Ishikawa (cell line): ENCODE measurements at regions not wholly inside any gene's neighbourhood (a gene's known extent, or its start where the extent isn't known, plus 50 kb on each side); places are given as distances from the start of the nearest gene placed in this dataset.

Experiments
- CEBPB ChIP-seq: IDR thresholded peaks from 2 replicates; pipeline ENCODE4 v1.6.1; 2012
- CREB1 ChIP-seq: IDR thresholded peaks from 2 replicates; pipeline ENCODE4 v1.6.1; 2012; ENCODE audit warnings: low read depth
- EGR1 ChIP-seq: IDR thresholded peaks from 2 replicates; pipeline ENCODE4 v1.6.1; 2012
- EP300 ChIP-seq: IDR thresholded peaks from 2 replicates; pipeline ENCODE4 v1.6.1; 2012; ENCODE audit warnings: borderline replicate concordance
- FOXM1 ChIP-seq: IDR thresholded peaks from 2 replicates; pipeline ENCODE4 v1.6.1; 2012; ENCODE audit warnings: low read depth, borderline replicate concordance
- NFIC ChIP-seq: IDR thresholded peaks from 2 replicates; pipeline ENCODE4 v1.6.1; 2012
- RAD21 ChIP-seq: IDR thresholded peaks from 2 replicates; pipeline ENCODE4 v1.6.1; 2012; ENCODE audit warnings: low read depth
- TAF1 ChIP-seq: IDR thresholded peaks from 2 replicates; pipeline ENCODE4 v1.6.1; 2012; ENCODE audit warnings: low read depth, mild to moderate bottlenecking
- TCF12 ChIP-seq: IDR thresholded peaks from 2 replicates; pipeline ENCODE4 v1.6.1; 2012; ENCODE audit warnings: low read depth
- TEAD4 ChIP-seq: IDR thresholded peaks from 2 replicates; pipeline ENCODE4 v1.6.1; 2012
- YY1 ChIP-seq: IDR thresholded peaks from 2 replicates; pipeline ENCODE4 v1.6.1; 2012; ENCODE audit warnings: low read depth
- ZBTB7A ChIP-seq: IDR thresholded peaks from 2 replicates; pipeline ENCODE4 v1.6.1; 2012; ENCODE audit warnings: low read depth
- TF ChIP-seq, protein P1 (sequence below): IDR thresholded peaks from 2 replicates; pipeline ENCODE4 v1.6.1; 2012
- TF ChIP-seq, protein P2 (sequence below): IDR thresholded peaks from 2 replicates; pipeline ENCODE4 v1.6.1; 2012; ENCODE audit warnings: low read depth, mild to moderate bottlenecking
- TF ChIP-seq, protein P3 (sequence below): IDR thresholded peaks from 2 replicates; pipeline ENCODE4 v1.6.1; 2012

DNA sequence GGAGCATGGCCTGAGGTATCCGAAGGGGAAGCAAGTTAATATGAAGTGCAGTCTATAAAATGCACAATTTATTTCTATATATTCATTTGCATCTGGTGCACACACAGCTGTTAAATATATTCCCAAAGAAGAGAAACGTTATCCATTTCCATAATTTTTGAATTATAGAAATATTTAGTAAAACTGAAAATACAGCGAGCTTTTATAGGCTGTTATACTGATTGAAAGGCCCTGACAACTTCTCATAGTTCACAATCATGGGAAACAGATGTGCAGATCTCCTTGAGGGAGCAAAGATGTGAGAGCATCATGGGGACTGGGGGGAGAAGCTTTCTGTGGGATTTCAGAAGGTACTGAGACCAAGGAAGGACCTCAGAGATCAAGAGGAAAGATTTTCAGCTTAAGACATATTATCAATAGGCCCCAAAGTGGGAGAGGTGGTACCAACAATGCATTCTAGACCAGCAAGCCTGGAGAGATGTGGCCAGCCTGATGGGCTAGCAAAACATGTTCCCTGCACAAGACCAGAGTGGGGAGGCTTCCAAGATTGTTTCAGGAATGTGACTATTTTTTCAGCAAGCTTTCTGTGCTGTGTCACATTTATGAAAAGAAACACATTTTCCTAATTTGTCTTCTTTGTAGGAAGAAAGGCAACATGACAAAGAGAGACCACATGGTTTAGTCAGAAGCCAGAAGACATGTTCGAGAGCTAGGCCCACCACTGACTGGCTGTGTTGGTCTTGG lies 256.0 kb upstream of the SFRP2 start:
- TF ChIP-seq TCF12 (no peak), CEBPB (no peak), FOXM1 (no peak), EP300 (no peak), CREB1 (no peak), ZBTB7A (no peak), RAD21 (no peak), YY1 (no peak), TAF1 (no peak), EGR1 (no peak), NFIC (no peak)

DNA sequence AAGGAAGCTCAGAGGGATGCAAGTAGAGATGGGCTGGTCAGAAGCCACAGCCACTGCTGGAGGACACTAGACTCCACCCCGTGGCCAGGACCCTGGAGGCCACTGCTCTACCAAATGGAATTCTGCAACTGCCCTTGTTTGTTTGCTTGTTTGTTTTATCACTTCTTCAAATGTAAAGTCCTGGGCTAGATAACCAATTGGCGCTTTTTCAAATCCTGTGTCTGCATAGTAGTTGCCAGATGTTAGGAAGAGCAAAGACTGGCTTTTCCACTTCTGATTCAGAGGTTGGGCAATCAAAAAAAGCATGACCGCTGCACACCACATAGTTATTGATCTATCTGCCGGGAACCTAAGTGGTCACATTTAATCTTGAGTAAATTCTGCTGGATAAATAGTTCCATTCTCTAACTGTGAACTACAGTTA lies 255.2 kb upstream of the SFRP2 start:
- TF ChIP-seq, protein P1, sequence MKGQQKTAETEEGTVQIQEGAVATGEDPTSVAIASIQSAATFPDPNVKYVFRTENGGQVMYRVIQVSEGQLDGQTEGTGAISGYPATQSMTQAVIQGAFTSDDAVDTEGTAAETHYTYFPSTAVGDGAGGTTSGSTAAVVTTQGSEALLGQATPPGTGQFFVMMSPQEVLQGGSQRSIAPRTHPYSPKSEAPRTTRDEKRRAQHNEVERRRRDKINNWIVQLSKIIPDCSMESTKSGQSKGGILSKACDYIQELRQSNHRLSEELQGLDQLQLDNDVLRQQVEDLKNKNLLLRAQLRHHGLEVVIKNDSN = no peak
- no peak for TF ChIP-seq CEBPB
- TF ChIP-seq ZBTB7A = no peak
- TF ChIP-seq, protein P2, sequence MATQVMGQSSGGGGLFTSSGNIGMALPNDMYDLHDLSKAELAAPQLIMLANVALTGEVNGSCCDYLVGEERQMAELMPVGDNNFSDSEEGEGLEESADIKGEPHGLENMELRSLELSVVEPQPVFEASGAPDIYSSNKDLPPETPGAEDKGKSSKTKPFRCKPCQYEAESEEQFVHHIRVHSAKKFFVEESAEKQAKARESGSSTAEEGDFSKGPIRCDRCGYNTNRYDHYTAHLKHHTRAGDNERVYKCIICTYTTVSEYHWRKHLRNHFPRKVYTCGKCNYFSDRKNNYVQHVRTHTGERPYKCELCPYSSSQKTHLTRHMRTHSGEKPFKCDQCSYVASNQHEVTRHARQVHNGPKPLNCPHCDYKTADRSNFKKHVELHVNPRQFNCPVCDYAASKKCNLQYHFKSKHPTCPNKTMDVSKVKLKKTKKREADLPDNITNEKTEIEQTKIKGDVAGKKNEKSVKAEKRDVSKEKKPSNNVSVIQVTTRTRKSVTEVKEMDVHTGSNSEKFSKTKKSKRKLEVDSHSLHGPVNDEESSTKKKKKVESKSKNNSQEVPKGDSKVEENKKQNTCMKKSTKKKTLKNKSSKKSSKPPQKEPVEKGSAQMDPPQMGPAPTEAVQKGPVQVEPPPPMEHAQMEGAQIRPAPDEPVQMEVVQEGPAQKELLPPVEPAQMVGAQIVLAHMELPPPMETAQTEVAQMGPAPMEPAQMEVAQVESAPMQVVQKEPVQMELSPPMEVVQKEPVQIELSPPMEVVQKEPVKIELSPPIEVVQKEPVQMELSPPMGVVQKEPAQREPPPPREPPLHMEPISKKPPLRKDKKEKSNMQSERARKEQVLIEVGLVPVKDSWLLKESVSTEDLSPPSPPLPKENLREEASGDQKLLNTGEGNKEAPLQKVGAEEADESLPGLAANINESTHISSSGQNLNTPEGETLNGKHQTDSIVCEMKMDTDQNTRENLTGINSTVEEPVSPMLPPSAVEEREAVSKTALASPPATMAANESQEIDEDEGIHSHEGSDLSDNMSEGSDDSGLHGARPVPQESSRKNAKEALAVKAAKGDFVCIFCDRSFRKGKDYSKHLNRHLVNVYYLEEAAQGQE = no peak

DNA sequence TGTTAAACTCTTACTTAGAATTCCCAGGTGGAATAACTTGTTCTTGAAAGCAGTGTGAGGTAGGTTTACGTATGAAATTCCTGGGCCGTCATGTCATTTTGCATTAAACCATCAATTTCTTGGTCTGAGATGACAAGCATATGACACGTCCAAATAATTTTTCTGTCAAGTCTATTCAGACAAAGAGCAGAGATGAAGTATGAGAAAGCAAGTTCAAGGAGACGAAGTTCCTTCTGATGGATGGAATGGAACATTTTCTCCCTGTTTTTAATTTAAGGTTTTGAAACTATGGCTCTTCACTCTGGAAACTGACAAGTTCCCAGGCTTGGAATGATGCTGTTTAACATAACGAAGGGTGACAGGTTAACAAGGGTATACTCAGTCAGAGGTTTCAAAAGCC lies 252.8 kb upstream of the SFRP2 start:
- no peak for TF ChIP-seq NFIC

DNA sequence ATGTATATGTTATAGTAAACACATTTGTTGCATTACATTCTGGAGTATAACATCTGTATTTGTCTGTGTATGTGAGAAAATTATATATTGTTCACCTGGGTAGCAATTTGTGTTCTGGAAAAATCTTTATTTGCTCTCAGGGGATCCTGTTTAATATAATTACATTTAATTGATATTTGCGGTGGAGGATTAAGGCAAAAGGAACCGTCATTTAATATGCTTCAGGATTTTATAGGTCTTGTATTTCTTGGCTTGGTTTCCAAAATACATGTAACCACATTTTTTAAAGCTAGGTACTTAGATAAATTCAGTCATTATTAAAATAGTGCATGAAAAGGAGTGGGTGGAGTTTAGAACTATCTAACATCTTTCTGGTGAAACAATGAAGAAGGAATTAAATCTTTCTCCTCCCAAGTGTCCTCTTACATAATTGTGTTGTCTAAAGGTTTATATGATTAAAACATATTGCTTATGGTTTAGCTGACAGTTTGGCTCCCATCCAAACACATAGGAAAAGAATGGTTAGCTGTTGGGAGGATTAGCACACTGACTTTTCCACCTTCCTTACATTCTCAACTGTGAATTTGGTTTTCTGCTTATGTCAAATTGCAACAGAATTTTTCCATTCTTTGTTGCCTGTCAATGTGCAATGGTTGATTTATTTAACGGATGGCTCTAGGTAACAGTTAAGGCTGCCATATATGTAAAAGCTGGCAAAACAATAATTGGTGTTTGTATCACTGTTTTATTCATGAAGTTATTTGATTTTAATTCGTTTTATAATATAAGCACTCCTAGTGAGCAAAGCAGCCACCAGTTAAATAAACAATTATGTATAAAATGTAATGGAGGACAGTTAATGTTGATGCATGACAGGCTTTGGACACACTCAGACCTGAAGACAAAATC lies 250.8 kb upstream of the SFRP2 start:
- no peak for TF ChIP-seq TCF12
- TF ChIP-seq CREB1 = no peak
- TF ChIP-seq TEAD4 = no peak

DNA sequence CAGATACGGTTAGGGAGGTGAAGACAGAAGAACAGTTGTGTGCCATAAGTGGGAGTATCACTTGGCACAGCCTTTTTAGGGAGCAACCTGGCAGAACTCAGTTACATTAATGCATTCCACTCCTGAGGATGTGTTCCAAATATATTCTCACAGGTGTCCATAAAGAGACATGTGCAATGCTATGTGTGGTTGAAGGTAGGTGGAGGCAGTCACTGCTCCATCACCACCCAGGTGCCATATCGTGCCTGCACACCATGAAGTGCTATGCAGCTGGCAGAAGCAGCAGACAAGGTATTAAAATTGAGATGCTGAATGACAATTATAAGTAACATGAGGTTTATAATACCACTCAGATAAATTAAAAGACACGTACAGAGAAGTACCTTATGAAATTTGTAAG lies 248.0 kb upstream of the SFRP2 start:
- TF ChIP-seq CREB1 = no peak
- TF ChIP-seq YY1 = no peak
- TF ChIP-seq, protein P2 = no peak

DNA sequence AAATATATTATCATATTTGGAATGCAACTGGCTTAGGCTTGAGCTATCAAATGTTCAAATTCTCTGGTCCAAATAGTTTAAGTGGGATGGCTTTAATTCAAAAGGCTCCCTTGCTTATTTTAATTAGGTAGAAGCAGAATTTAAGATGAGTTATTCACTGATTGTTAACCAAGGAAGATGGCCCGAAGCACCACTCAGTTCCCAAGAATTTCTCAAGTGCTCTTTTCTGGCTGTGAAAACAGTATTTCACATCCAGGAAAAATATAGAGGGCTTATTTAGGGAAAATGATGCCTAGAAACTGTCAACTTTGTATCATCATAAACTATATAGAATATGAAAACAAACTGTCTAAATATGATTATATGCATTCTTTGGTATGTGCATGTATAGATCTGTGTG lies 246.5 kb upstream of the SFRP2 start:
- TF ChIP-seq TEAD4 (no peak), EGR1 (no peak), TAF1 (no peak), NFIC (no peak), FOXM1 (no peak), CREB1 (no peak), EP300 (no peak), ZBTB7A (no peak), RAD21 (no peak), CEBPB (no peak), TCF12 (no peak), YY1 (no peak)
- TF ChIP-seq, protein P2 = no peak
- TF ChIP-seq, protein P1 = no peak
- TF ChIP-seq, protein P3, sequence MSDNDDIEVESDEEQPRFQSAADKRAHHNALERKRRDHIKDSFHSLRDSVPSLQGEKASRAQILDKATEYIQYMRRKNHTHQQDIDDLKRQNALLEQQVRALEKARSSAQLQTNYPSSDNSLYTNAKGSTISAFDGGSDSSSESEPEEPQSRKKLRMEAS = no peak
